Keratinocyte (primary cell): ENCODE measurements at regions not wholly inside any gene's neighbourhood (a gene's known extent, or its start where the extent isn't known, plus 50 kb on each side); places are given as distances from the start of the nearest gene placed in this dataset.
"Not testable (repeated sequence)": the region's sequence is repeated elsewhere in the genome, so short reads cannot be mapped to it uniquely, and the experiment has no call there.

Experiments used
- DNase-seq: peaks from one replicate; pipeline ENCODE4 v3.0.0-alpha.2; 2011; ENCODE audit warnings: low read depth, missing footprints, low spot score
- FAIRE-seq: peaks from 2 replicates; lab custom pipeline; 2011; peaks lifted over from hg19 to GRCh38; lab: Jason Lieb, UNC
- H2AFZ ChIP-seq: 2 replicates; pipeline ENCODE4 v1.6.0; 2012; ENCODE audit warnings: low read length, control low read depth, inconsistent platforms; ENCODE audit not compliant: control insufficient read depth
- H3K27ac ChIP-seq: 2 replicates; pipeline ENCODE4 v1.5.1; 2011; ENCODE audit warnings: low read length; ENCODE audit not compliant: control insufficient read depth, insufficient read depth
- H3K27me3 ChIP-seq: 3 replicates; pipeline ENCODE4 v1.6.0; 2011; ENCODE audit warnings: low read length; ENCODE audit not compliant: control insufficient read depth, insufficient read depth; ENCODE audit errors: extremely low read depth
- H3K36me3 ChIP-seq, 2 experiments: 2 replicates in 1 of 2; 3 replicates in 1 of 2; pipeline ENCODE4 v1.5.1; 2011; ENCODE audit warnings: low read length in 2 of 2, mild to moderate bottlenecking in 1 of 2; ENCODE audit not compliant: control insufficient read depth in 2 of 2, insufficient read depth in 2 of 2; ENCODE audit errors: extremely low read depth in 1 of 2
- H3K4me1 ChIP-seq: 3 replicates; pipeline ENCODE4 v1.5.1; 2011; ENCODE audit warnings: low read length; ENCODE audit not compliant: control insufficient read depth, insufficient read depth; ENCODE audit errors: extremely low read depth
- H3K4me2 ChIP-seq: 3 replicates; pipeline ENCODE4 v1.6.0; 2011; ENCODE audit warnings: low read depth, low read length; ENCODE audit not compliant: control insufficient read depth, insufficient read depth; ENCODE audit errors: extremely low read depth
- H3K4me3 ChIP-seq, 3 experiments: fragments of 200-600 bp in 1 of 3; sonication (generic) in 1 of 3; 2 replicates in 2 of 3; 3 replicates in 1 of 3; pipeline ENCODE4 v1.5.1; 2011 to 2016; ENCODE audit warnings: low read length in 3 of 3, mild to moderate bottlenecking in 3 of 3, control low read depth in 2 of 3, inconsistent platforms in 1 of 3, low read depth in 1 of 3, mixed read lengths in 1 of 3, mixed run types in 1 of 3, moderate library complexity in 1 of 3; ENCODE audit not compliant: control insufficient read depth in 2 of 3, insufficient read depth in 2 of 3; ENCODE audit errors: extremely low read depth in 1 of 3
- H3K79me2 ChIP-seq: 2 replicates; pipeline ENCODE4 v1.6.0; 2012; ENCODE audit warnings: low read length; ENCODE audit not compliant: control insufficient read depth, insufficient read depth
- H3K9ac ChIP-seq: 3 replicates; pipeline ENCODE4 v1.6.0; 2011; ENCODE audit warnings: low read length; ENCODE audit not compliant: control insufficient read depth, insufficient read depth; ENCODE audit errors: extremely low read depth
- H3K9me1 ChIP-seq: 3 replicates; pipeline ENCODE4 v1.6.0; 2011; ENCODE audit warnings: low read length; ENCODE audit not compliant: control insufficient read depth, insufficient read depth; ENCODE audit errors: extremely low read depth
- H3K9me3 ChIP-seq: 2 replicates; pipeline ENCODE4 v1.5.1; 2012; ENCODE audit warnings: low read depth, low read length; ENCODE audit not compliant: control insufficient read depth
- H4K20me1 ChIP-seq: 3 replicates; pipeline ENCODE4 v1.6.0; 2011; ENCODE audit warnings: low read length; ENCODE audit not compliant: control insufficient read depth, insufficient read depth; ENCODE audit errors: extremely low read depth
- CTCF ChIP-seq, 3 experiments: IDR thresholded peaks in 1 of 3; conservative IDR thresholded peaks in 1 of 3; optimal IDR thresholded peaks in 1 of 3; 2 replicates in 2 of 3; 3 replicates in 1 of 3; pipeline versions ENCODE3 to v1.5.1; 2011; ENCODE audit warnings: low read length in 3 of 3, mild to moderate bottlenecking in 3 of 3, moderate library complexity in 2 of 3, control low read depth in 1 of 3, inconsistent platforms in 1 of 3; ENCODE audit not compliant: insufficient read depth in 2 of 3; ENCODE audit errors: extremely low read depth in 1 of 3
- EZH2 ChIP-seq: IDR thresholded peaks from one replicate; pipeline ENCODE4 v1.6.1; 2012; ENCODE audit warnings: inconsistent platforms, mild to moderate bottlenecking, low read length, moderate library complexity
- dilution Hi-C: fragments of 300-500 bp; cut with MboI; formaldehyde crosslinking; loops from one replicate; pipeline ENCODE4 v1.7.0; 2020; ENCODE audit warnings: low sequenced_read_pairs; ENCODE audit not compliant: extremely low pct_ligation_motif_present

GRCh38 chr7:70893971-70894715, 237.8 kb upstream of the GALNT17 start:
- Histone ChIP-seq H3K36me3 (no peaks in the 10 kb centered on the region), H2AFZ (no peak overlapping the region), H3K4me2 (no peak overlapping the region), H3K9me3 (no peaks in the 10 kb centered on the region), H3K4me3 (no peak overlapping the region), H3K9ac (no peak overlapping the region), H3K4me1 (no peaks in the 10 kb centered on the region), H3K27me3 (no peaks in the 10 kb centered on the region), H3K79me2 (no peaks in the 10 kb centered on the region), H3K9me1 (no peaks in the 10 kb centered on the region), H4K20me1 (no peaks in the 10 kb centered on the region), H3K27ac (no peak overlapping the region)
- DNase-seq (no peak), FAIRE-seq (no peak)
- no peak for TF ChIP-seq CTCF (optimal IDR thresholded peaks at IDR 0.05 in 1 of 3, IDR thresholded peaks at IDR 0.05 in 1 of 3, conservative IDR thresholded peaks at IDR 0.05 in 1 of 3; ENCODE audit: extremely low read depth in 1 of 3, insufficient read depth in 2 of 3, low read length in 3 of 3)
- TF ChIP-seq EZH2: no peak
- dilution Hi-C loops: no loop called here

- Histone ChIP-seq H3K4me3 (no peak overlapping the region), H3K9me3 (no peaks in the 10 kb centered on the region), H3K4me1 (no peaks in the 10 kb centered on the region), H3K36me3 (no peaks in the 10 kb centered on the region), H3K9me1 (no peaks in the 10 kb centered on the region), H3K27me3 (no peaks in the 10 kb centered on the region), H2AFZ (no peak overlapping the region), H3K27ac (no peak overlapping the region), H3K9ac (no peak overlapping the region), H4K20me1 (no peaks in the 10 kb centered on the region), H3K4me2 (no peak overlapping the region), H3K79me2 (no peaks in the 10 kb centered on the region)
- no peak for TF ChIP-seq EZH2
- no peak for TF ChIP-seq CTCF (optimal IDR thresholded peaks at IDR 0.05 in 1 of 3, IDR thresholded peaks at IDR 0.05 in 1 of 3, conservative IDR thresholded peaks at IDR 0.05 in 1 of 3; ENCODE audit: extremely low read depth in 1 of 3, insufficient read depth in 2 of 3, low read length in 3 of 3)
- dilution Hi-C loops: no loop called here
- no peak for DNase-seq
- FAIRE-seq: no peak
These were observed 237.1 kb upstream of the GALNT17 start for GRCh38 chr7:70894799-70895198.

GRCh38 chr7:70895337-70896200, 236.4 kb upstream of the GALNT17 start:
- H3K9ac ChIP-seq, H4K20me1 ChIP-seq, H3K27ac ChIP-seq, FAIRE-seq, H3K36me3 ChIP-seq, H3K4me1 ChIP-seq, H3K4me3 ChIP-seq, H3K79me2 ChIP-seq, H2AFZ ChIP-seq, DNase-seq, dilution Hi-C loops, H3K9me1 ChIP-seq, H3K27me3 ChIP-seq, H3K9me3 ChIP-seq, H3K4me2 ChIP-seq: not testable (repeated sequence)
